Tibial nerve (tissue), 4 donors: ENCODE measurements at regions not wholly inside any gene's neighbourhood (a gene's known extent, or its start where the extent isn't known, plus 50 kb on each side); places are given as distances from the start of the nearest gene placed in this dataset.

ENCODE experiments used
- DNase-seq, 2 donors: peaks; one replicate each; pipeline ENCODE4 v3.0.0-alpha.2; 2019; ENCODE audit warnings: low spot score in 2 of 2
- H3K27ac ChIP-seq, 4 donors: fragments of 200-600 bp; sonication (generic) in 3 of 4; one replicate each; pipeline ENCODE4 v1.5.1; 2017 to 2019; ENCODE audit warnings: mild to moderate bottlenecking in 1 of 4
- H3K27me3 ChIP-seq, 2 donors: fragments of 200-600 bp; sonication (generic) in 1 of 2; one replicate each; pipeline versions ENCODE4 v1.5.1 to v1.6.0; 2017 to 2019
- H3K36me3 ChIP-seq, 3 donors: fragments of 200-600 bp; sonication (generic); one replicate each; pipeline ENCODE4 v1.5.1; 2018 to 2019
- H3K4me1 ChIP-seq, 4 donors: fragments of 200-600 bp; sonication (generic) in 3 of 4; one replicate each; pipeline ENCODE4 v1.5.1; 2017 to 2019
- H3K4me3 ChIP-seq, 4 donors: fragments of 200-600 bp; sonication (generic) in 3 of 4; one replicate each; pipeline ENCODE4 v1.5.1; 2017 to 2019; ENCODE audit warnings: mild to moderate bottlenecking in 1 of 4, moderate library complexity in 1 of 4
- H3K9me3 ChIP-seq, 4 donors: fragments of 200-600 bp; sonication (generic) in 3 of 4; one replicate each; pipeline ENCODE4 v1.5.1; 2017 to 2019
- EP300 ChIP-seq, 2 donors: sonication (generic); formaldehyde crosslinking; IDR thresholded peaks; one replicate each; pipeline ENCODE4 v1.6.1; 2017; ENCODE audit warnings: antibody characterized with exemption in 2 of 2, mild to moderate bottlenecking in 1 of 2
- POLR2A ChIP-seq, 2 donors: fragments of 450-650 bp; IDR thresholded peaks; one replicate each; pipeline ENCODE4 v1.6.1; 2017; ENCODE audit warnings: antibody characterized with exemption in 2 of 2, mild to moderate bottlenecking in 2 of 2, moderate library complexity in 2 of 2
- WGBS, 2 donors: methylation state at CpG; one replicate each; pipeline ENCODE4 v1.1.5; 2018; 5-methylcytosine and 5-hydroxymethylcytosine counted together
- TF ChIP-seq, protein P1 (sequence below), 5 experiments: fragments of 200-600 bp in 3 of 5; fragments of 450-650 bp in 2 of 5; sonication (generic) in 3 of 5; IDR thresholded peaks; one replicate each; pipeline ENCODE4 v1.5.1; 2016 to 2019; ENCODE audit warnings: antibody characterized with exemption in 5 of 5, mild to moderate bottlenecking in 3 of 5, moderate library complexity in 2 of 5

- H3K27ac ChIP-seq, result no peak overlapping the region
- 95% methylated on average over 5 of the region's 5 CpGs for WGBS, 2 donors
- TF ChIP-seq POLR2A (IDR thresholded peaks at IDR 0.05) (no peak), EP300 (IDR thresholded peaks at IDR 0.05) (no peak)
- TF ChIP-seq, protein P1, sequence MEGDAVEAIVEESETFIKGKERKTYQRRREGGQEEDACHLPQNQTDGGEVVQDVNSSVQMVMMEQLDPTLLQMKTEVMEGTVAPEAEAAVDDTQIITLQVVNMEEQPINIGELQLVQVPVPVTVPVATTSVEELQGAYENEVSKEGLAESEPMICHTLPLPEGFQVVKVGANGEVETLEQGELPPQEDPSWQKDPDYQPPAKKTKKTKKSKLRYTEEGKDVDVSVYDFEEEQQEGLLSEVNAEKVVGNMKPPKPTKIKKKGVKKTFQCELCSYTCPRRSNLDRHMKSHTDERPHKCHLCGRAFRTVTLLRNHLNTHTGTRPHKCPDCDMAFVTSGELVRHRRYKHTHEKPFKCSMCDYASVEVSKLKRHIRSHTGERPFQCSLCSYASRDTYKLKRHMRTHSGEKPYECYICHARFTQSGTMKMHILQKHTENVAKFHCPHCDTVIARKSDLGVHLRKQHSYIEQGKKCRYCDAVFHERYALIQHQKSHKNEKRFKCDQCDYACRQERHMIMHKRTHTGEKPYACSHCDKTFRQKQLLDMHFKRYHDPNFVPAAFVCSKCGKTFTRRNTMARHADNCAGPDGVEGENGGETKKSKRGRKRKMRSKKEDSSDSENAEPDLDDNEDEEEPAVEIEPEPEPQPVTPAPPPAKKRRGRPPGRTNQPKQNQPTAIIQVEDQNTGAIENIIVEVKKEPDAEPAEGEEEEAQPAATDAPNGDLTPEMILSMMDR (IDR thresholded peaks at IDR 0.05), result no peak
- no peak for DNase-seq
- H3K9me3 ChIP-seq, result no peaks in the 10 kb centered on the region
- H3K36me3 ChIP-seq, result no peaks in the 10 kb centered on the region
- H3K4me1 ChIP-seq, result no peaks in the 10 kb centered on the region
- H3K4me3 ChIP-seq, result no peak overlapping the region
- no peaks in the 10 kb centered on the region for H3K27me3 ChIP-seq
Observed at GRCh38 chr17:65387322-65387721, 174.1 kb downstream of the AXIN2 start.

GRCh38 chr17:65385726-65386125, 175.7 kb downstream of the AXIN2 start:
- H3K4me1 ChIP-seq, result no peaks in the 10 kb centered on the region
- no peak overlapping the region for H3K4me3 ChIP-seq
- no peak for DNase-seq
- H3K27ac ChIP-seq, result no peak overlapping the region
- no peaks in the 10 kb centered on the region for H3K36me3 ChIP-seq
- no peaks in the 10 kb centered on the region for H3K9me3 ChIP-seq
- no peak for TF ChIP-seq POLR2A (IDR thresholded peaks at IDR 0.05)
- TF ChIP-seq, protein P1 (IDR thresholded peaks at IDR 0.05), result no peak
- TF ChIP-seq EP300 (IDR thresholded peaks at IDR 0.05), result no peak
- no peaks in the 10 kb centered on the region for H3K27me3 ChIP-seq
- WGBS, 2 donors, result 94% methylated on average over 15 of the region's 15 CpGs

GRCh38 chr17:65385071-65385470, 176.4 kb downstream of the AXIN2 start:
- Histone ChIP-seq H3K9me3 (no peaks in the 10 kb centered on the region), H3K27me3 (no peaks in the 10 kb centered on the region), H3K36me3 (no peaks in the 10 kb centered on the region), H3K4me1 (no peaks in the 10 kb centered on the region), H3K27ac (no peak overlapping the region), H3K4me3 (no peak overlapping the region)
- 86 to 93% methylated on average over 3 of the region's 3 CpGs for WGBS, 2 donors
- TF ChIP-seq, protein P1 (IDR thresholded peaks at IDR 0.05), result no peak
- TF ChIP-seq EP300 (IDR thresholded peaks at IDR 0.05) (no peak), POLR2A (IDR thresholded peaks at IDR 0.05) (no peak)
- DNase-seq, result no peak

- Histone ChIP-seq H3K4me3 (no peak overlapping the region), H3K9me3 (no peaks in the 10 kb centered on the region), H3K4me1 (no peaks in the 10 kb centered on the region), H3K36me3 (no peaks in the 10 kb centered on the region), H3K27me3 (no peaks in the 10 kb centered on the region), H3K27ac (no peak overlapping the region)
- WGBS, 2 donors, result 87 to 91% methylated on average over 3 of the region's 3 CpGs
- TF ChIP-seq EP300 (IDR thresholded peaks at IDR 0.05) (no peak), POLR2A (IDR thresholded peaks at IDR 0.05) (no peak)
- TF ChIP-seq, protein P1 (IDR thresholded peaks at IDR 0.05), result no peak
- DNase-seq, result no peak
Observed at GRCh38 chr17:65381152-65381551, 180.3 kb downstream of the AXIN2 start.

GRCh38 chr17:65374966-65375365, 186.5 kb downstream of the AXIN2 start:
- TF ChIP-seq EP300 (IDR thresholded peaks at IDR 0.05), result no peak
- no peaks in the 10 kb centered on the region for H3K4me1 ChIP-seq
- H3K4me3 ChIP-seq, result no peak overlapping the region
- no peaks in the 10 kb centered on the region for H3K27me3 ChIP-seq
- H3K27ac ChIP-seq, result no peak overlapping the region
- H3K9me3 ChIP-seq, result peaks cover 0 to 2% (median 0%) of the 10 kb centered on the region in 4 donors
- no peaks in the 10 kb centered on the region for H3K36me3 ChIP-seq
- 84 to 90% methylated on average over 3 of the region's 3 CpGs for WGBS, 2 donors
- DNase-seq, result no peak

GRCh38 chr17:65371702-65372101, 189.7 kb downstream of the AXIN2 start:
- H3K4me1 ChIP-seq, result no peaks in the 10 kb centered on the region
- DNase-seq, result no peak
- no peaks in the 10 kb centered on the region for H3K27me3 ChIP-seq
- TF ChIP-seq EP300 (IDR thresholded peaks at IDR 0.05), result no peak
- TF ChIP-seq, protein P1 (IDR thresholded peaks at IDR 0.05), result no peak
- no peak for TF ChIP-seq POLR2A (IDR thresholded peaks at IDR 0.05)
- H3K9me3 ChIP-seq, result peaks cover 0 to 5% (median 0%) of the 10 kb centered on the region in 4 donors
- 88 to 90% methylated on average over 2 of the region's 2 CpGs for WGBS, 2 donors
- H3K36me3 ChIP-seq, result no peaks in the 10 kb centered on the region
- H3K4me3 ChIP-seq, result no peak overlapping the region
- H3K27ac ChIP-seq, result no peak overlapping the region
